Progenitor cell of endocrine pancreas (in vitro differentiated cells): ENCODE measurements at regions not wholly inside any gene's neighbourhood (a gene's known extent, or its start where the extent isn't known, plus 50 kb on each side); places are given as distances from the start of the nearest gene placed in this dataset.

Experiments used
- DNase-seq: peaks from one replicate; pipeline ENCODE4 v3.0.0; 2021; ENCODE audit warnings: low spot score; ENCODE audit not compliant: unreplicated experiment
- H3K27ac Mint-ChIP-seq: 2 replicates; pipeline ENCODE4 v1.8.0; 2021; ENCODE audit warnings: mild to moderate bottlenecking, moderate library complexity, mixed read lengths
- H3K27me3 Mint-ChIP-seq: 2 replicates; pipeline ENCODE4 v1.8.0; 2021; ENCODE audit warnings: mixed read lengths
- H3K36me3 Mint-ChIP-seq: 2 replicates; pipeline ENCODE4 v1.8.0; 2022; ENCODE audit warnings: mixed read lengths; ENCODE audit not compliant: insufficient read depth
- H3K4me1 Mint-ChIP-seq: 2 replicates; pipeline ENCODE4 v1.8.0; 2021; ENCODE audit warnings: low read depth, mixed read lengths
- H3K4me3 Mint-ChIP-seq: 2 replicates; pipeline ENCODE4 v1.8.0; 2021; ENCODE audit warnings: low read depth, mild to moderate bottlenecking, moderate library complexity, mixed read lengths
- H3K9me3 Mint-ChIP-seq: 2 replicates; pipeline ENCODE4 v1.8.0; 2021; ENCODE audit warnings: low read depth, mixed read lengths
- TF ChIP-seq, protein P1 (sequence below): fragments of 200-600 bp; sonication (generic); IDR thresholded peaks from one replicate; pipeline ENCODE4 v1.5.0; 2021; ENCODE audit warnings: antibody characterized with exemption, mild to moderate bottlenecking; ENCODE audit not compliant: unreplicated experiment

DNA sequence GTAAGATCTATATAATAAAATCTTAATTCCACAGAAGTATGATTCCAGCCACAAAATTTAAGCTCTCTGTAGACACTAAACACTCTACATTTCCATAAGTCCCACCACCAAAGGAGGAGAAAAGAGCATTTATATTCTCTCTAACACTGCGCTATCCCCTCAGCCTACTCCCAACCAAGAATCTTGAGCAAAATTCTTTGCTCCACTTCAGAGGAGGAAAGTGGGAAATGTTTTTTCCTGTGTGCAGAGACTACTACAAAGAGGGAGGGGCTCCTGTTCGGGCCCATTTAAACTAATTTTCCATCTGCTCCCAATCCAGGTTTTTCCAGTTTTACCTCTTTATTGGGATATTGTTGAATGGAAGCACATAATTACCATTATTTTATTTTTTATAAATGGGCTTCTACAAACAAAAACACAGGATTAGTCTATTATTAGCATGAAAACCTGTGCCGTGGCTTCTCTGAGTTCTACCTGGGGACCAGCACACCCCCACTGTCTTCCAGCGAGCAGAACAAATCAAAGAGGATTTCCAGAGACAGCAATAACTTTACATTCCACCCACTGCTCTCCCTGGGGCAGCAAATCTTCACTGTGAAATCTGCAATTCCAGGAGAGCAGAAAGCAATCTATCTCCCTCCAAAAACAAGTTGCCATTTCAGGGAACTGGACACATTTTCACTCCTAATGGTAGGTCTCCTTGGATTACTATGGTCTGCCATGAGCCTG is 174.0 kb downstream of the DAD1 start:
- H3K36me3 Mint-ChIP-seq: no peaks in the 10 kb centered on the region
- TF ChIP-seq, protein P1, sequence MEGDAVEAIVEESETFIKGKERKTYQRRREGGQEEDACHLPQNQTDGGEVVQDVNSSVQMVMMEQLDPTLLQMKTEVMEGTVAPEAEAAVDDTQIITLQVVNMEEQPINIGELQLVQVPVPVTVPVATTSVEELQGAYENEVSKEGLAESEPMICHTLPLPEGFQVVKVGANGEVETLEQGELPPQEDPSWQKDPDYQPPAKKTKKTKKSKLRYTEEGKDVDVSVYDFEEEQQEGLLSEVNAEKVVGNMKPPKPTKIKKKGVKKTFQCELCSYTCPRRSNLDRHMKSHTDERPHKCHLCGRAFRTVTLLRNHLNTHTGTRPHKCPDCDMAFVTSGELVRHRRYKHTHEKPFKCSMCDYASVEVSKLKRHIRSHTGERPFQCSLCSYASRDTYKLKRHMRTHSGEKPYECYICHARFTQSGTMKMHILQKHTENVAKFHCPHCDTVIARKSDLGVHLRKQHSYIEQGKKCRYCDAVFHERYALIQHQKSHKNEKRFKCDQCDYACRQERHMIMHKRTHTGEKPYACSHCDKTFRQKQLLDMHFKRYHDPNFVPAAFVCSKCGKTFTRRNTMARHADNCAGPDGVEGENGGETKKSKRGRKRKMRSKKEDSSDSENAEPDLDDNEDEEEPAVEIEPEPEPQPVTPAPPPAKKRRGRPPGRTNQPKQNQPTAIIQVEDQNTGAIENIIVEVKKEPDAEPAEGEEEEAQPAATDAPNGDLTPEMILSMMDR: no peak
- DNase-seq: no peak
- H3K9me3 Mint-ChIP-seq: no peaks in the 10 kb centered on the region
- no peak overlapping the region for H3K4me3 Mint-ChIP-seq
- H3K27me3 Mint-ChIP-seq: peaks cover 3% of the 10 kb centered on the region
- no peaks in the 10 kb centered on the region for H3K4me1 Mint-ChIP-seq
- no peak overlapping the region for H3K27ac Mint-ChIP-seq

DNA sequence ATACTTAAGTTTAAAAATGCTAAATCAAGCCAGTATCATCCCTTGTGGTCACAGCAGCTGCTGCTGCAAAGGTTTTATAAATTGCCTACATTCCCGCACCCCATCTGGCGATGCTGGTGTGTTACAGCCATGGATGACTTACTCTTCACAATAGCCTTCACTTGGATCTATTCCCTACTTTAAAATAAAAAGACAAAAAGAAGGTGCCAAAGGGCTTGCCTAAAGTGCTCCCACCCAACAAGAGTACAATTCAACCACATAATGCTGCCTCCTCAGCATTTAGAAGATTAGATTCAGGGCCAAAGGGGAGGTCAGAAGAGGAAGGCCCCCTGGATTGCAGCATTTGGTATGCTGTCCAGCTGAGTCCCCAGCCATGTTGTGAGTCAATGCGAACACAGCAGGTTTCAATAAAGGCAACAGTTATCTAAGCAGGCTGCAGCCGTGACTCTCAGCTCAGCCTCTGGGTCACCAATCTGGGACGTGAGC is 176.1 kb downstream of the DAD1 start:
- DNase-seq: no peak
- no peaks in the 10 kb centered on the region for H3K36me3 Mint-ChIP-seq
- TF ChIP-seq, protein P1: no peak
- no peaks in the 10 kb centered on the region for H3K9me3 Mint-ChIP-seq
- no peaks in the 10 kb centered on the region for H3K4me1 Mint-ChIP-seq
- peaks cover 3% of the 10 kb centered on the region for H3K27me3 Mint-ChIP-seq
- no peak overlapping the region for H3K27ac Mint-ChIP-seq
- H3K4me3 Mint-ChIP-seq: no peak overlapping the region

DNA sequence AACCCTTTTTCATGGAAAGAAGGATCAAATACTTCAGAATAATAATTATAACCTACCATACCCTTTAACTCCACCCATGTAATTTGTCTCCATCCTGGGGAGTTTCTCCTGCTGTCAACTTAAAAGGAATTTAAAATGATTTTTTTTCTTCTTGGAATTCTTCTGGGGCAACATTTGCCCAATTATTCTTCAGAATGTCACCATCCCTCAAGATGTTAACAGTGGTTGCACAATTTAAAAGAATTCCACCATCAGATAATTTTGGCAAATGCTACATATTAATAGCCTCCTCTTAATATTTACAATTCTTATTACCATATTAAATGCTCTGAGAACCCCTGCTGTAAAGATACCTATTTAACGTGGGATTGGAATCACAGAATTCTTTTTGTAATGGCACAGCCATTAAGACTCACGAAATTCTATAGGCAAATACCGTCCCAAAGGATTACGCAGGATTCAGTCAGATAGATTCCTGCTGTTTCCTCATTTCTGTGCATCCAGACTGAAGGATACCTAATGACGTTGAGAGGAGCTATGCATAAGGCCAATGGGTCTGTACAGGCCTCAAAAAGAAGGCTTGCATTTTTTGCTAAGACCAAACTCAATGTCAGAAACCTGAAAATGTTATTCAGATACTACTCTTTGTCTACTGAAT is 177.5 kb downstream of the DAD1 start:
- DNase-seq: no peak
- H3K9me3 Mint-ChIP-seq: no peaks in the 10 kb centered on the region
- H3K4me3 Mint-ChIP-seq: no peak overlapping the region
- no peak overlapping the region for H3K27ac Mint-ChIP-seq
- H3K4me1 Mint-ChIP-seq: no peaks in the 10 kb centered on the region
- peaks cover 3% of the 10 kb centered on the region for H3K27me3 Mint-ChIP-seq
- H3K36me3 Mint-ChIP-seq: no peaks in the 10 kb centered on the region
- TF ChIP-seq, protein P1: no peak

DNA sequence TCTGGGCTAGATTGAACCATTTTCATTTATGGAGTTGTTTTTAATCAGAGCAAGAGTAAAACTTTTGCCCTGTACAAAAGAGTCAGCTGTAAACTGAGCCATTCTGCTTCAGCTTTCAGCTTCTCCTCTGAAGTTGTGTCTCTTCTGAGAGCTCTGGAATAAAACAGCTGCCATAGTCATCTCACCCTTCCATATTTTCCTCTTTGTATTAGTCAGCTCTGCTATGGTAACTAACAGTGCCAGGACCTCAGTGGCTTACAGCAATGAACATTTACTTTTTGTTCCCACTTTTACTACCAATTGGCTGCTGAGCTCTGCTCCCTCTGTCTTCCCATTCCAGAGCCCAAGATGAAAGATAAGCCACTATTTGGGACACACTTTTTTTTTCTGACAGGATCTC is 178.5 kb downstream of the DAD1 start:
- H3K4me1 Mint-ChIP-seq: no peaks in the 10 kb centered on the region
- TF ChIP-seq, protein P1: no peak
- no peaks in the 10 kb centered on the region for H3K9me3 Mint-ChIP-seq
- H3K36me3 Mint-ChIP-seq: no peaks in the 10 kb centered on the region
- DNase-seq: no peak
- no peak overlapping the region for H3K27ac Mint-ChIP-seq
- H3K27me3 Mint-ChIP-seq: peaks cover 3% of the 10 kb centered on the region
- no peak overlapping the region for H3K4me3 Mint-ChIP-seq

DNA sequence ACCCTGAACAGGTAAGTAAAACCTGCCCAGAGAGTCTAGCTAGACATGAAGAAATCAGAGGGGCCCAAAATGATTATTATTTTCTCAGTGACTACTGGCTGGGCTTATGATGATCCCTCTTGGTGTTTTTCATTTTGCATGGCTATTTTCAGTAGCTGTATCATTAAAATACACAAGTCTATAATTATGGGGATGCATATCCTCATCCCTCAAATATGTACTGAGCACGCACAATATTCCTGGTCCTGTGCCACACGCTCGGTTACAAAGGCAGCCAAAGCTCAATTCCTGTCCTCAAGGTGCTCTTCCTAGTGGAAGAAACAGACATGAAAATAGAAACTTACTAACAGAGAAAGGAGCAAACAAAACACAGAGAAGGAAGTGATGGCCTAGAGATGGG is 180.0 kb downstream of the DAD1 start:
- TF ChIP-seq, protein P1: no peak
- no peak for DNase-seq
- H3K9me3 Mint-ChIP-seq: no peaks in the 10 kb centered on the region
- H3K27me3 Mint-ChIP-seq: peaks cover 3% of the 10 kb centered on the region
- H3K4me1 Mint-ChIP-seq: no peaks in the 10 kb centered on the region
- H3K4me3 Mint-ChIP-seq: no peak overlapping the region
- H3K27ac Mint-ChIP-seq: no peak overlapping the region
- no peaks in the 10 kb centered on the region for H3K36me3 Mint-ChIP-seq
